Stimulated activated naive B cell treated with anti-CD40 and anti-IgM and Interleukin-4, amounts not matched to agents 10 μg/mL and 1 μg/mL and 100 μg/mL, for 72 hours (primary cell): ENCODE measurements at regions not wholly inside any gene's neighbourhood (a gene's known extent, or its start where the extent isn't known, plus 50 kb on each side); places are given as distances from the start of the nearest gene placed in this dataset.

Experiments
- ATAC-seq, 2 donors: fragments of 150-1000 bp; cut with Tn5 transposase; replicated peaks; 2 replicates each; pipeline ENCODE4 v1.10.0; 2021; ENCODE audit warnings: moderate library complexity in 1 of 2
- DNase-seq: peaks from one replicate; pipeline ENCODE4 v3.0.0; 2021
- H3K27ac Mint-ChIP-seq: one replicate; pipeline ENCODE4 v1.8.0; 2022; ENCODE audit warnings: mild to moderate bottlenecking, mixed read lengths
- H3K27me3 Mint-ChIP-seq, 2 donors: one replicate each; pipeline ENCODE4 v1.8.0; 2022; ENCODE audit warnings: mixed read lengths in 2 of 2
- H3K36me3 Mint-ChIP-seq, 2 donors: one replicate each; pipeline ENCODE4 v1.8.0; 2022; ENCODE audit warnings: mixed read lengths in 2 of 2, mild to moderate bottlenecking in 1 of 2
- H3K4me1 Mint-ChIP-seq, 2 donors: one replicate each; pipeline ENCODE4 v1.8.0; 2022; ENCODE audit warnings: mixed read lengths in 2 of 2, mild to moderate bottlenecking in 1 of 2
- H3K4me3 Mint-ChIP-seq, 2 donors: one replicate each; pipeline ENCODE4 v1.8.0; 2022; ENCODE audit warnings: mild to moderate bottlenecking in 2 of 2, mixed read lengths in 2 of 2, moderate library complexity in 1 of 2
- H3K9me3 Mint-ChIP-seq, 2 donors: one replicate each; pipeline ENCODE4 v1.8.0; 2022; ENCODE audit warnings: mixed read lengths in 2 of 2, mild to moderate bottlenecking in 1 of 2

GRCh38 chr2:105150231-105150630, 91.3 kb upstream of the GPR45 start:
- H3K9me3 Mint-ChIP-seq, result no peaks in the 10 kb centered on the region
- H3K36me3 Mint-ChIP-seq, result peaks cover 2 to 5% of the 10 kb centered on the region in 2 donors
- DNase-seq (no peak), ATAC-seq (no peak)
- H3K27me3 Mint-ChIP-seq, result peaks cover 37 to 50% of the 10 kb centered on the region in 2 donors
- H3K4me3 Mint-ChIP-seq, result no peak overlapping the region
- H3K4me1 Mint-ChIP-seq, result peaks cover under 1 to 5% of the 10 kb centered on the region in 2 donors
- H3K27ac Mint-ChIP-seq, result no peak overlapping the region

- ATAC-seq (no peak), DNase-seq (no peak)
- Mint-ChIP-seq H3K9me3 (peaks cover 15 to 20% of the 10 kb centered on the region in 2 donors), H3K4me1 (peaks cover 2 to 5% of the 10 kb centered on the region in 2 donors), H3K27ac (no peak overlapping the region), H3K27me3 (peaks cover 44 to 61% of the 10 kb centered on the region in 2 donors), H3K4me3 (no peak overlapping the region), H3K36me3 (peaks cover 6 to 21% of the 10 kb centered on the region in 2 donors)
These were observed 87.3 kb upstream of the GPR45 start for GRCh38 chr2:105154119-105154818.

- DNase-seq (no peak), ATAC-seq (no peak)
- Mint-ChIP-seq H3K4me1 (peaks cover 2 to 5% of the 10 kb centered on the region in 2 donors), H3K36me3 (peaks cover 6 to 21% of the 10 kb centered on the region in 2 donors), H3K27me3 (peaks cover 42 to 53% of the 10 kb centered on the region in 2 donors), H3K9me3 (peaks cover 15 to 20% of the 10 kb centered on the region in 2 donors), H3K27ac (no peak overlapping the region), H3K4me3 (no peak overlapping the region)
These were observed 85.4 kb upstream of the GPR45 start for GRCh38 chr2:105156166-105156565.

- Mint-ChIP-seq H3K9me3 (peaks cover 15 to 20% of the 10 kb centered on the region in 2 donors), H3K36me3 (peaks cover 6 to 18% of the 10 kb centered on the region in 2 donors), H3K27ac (no peak overlapping the region), H3K4me1 (peaks cover 2 to 5% of the 10 kb centered on the region in 2 donors), H3K27me3 (peaks cover 35 to 41% of the 10 kb centered on the region in 2 donors), H3K4me3 (no peak overlapping the region)
- ATAC-seq, result no peak
- no peak for DNase-seq
These were observed 83.5 kb upstream of the GPR45 start for GRCh38 chr2:105158002-105158401.

- Mint-ChIP-seq H3K9me3 (peaks cover 0 to 2% of the 10 kb centered on the region in 2 donors), H3K4me1 (no peaks in the 10 kb centered on the region), H3K36me3 (peaks cover 0 to 3% of the 10 kb centered on the region in 2 donors), H3K4me3 (no peak overlapping the region), H3K27me3 (peaks cover 0 to 4% of the 10 kb centered on the region in 2 donors), H3K27ac (no peak overlapping the region)
- ATAC-seq (no peak), DNase-seq (no peak)
These were observed 74.9 kb upstream of the GPR45 start for GRCh38 chr2:105166688-105167087.

- Mint-ChIP-seq H3K27ac (no peak overlapping the region), H3K36me3 (peaks cover 5 to 9% of the 10 kb centered on the region in 2 donors), H3K4me3 (no peak overlapping the region), H3K27me3 (peaks cover 0 to 4% of the 10 kb centered on the region in 2 donors), H3K9me3 (peaks cover 6 to 8% of the 10 kb centered on the region in 2 donors), H3K4me1 (no peaks in the 10 kb centered on the region)
- no peak for ATAC-seq
- no peak for DNase-seq
These were observed 73.0 kb upstream of the GPR45 start for GRCh38 chr2:105168543-105168942.

- H3K27me3 Mint-ChIP-seq, result peaks cover 0 to 4% of the 10 kb centered on the region in 2 donors
- H3K4me3 Mint-ChIP-seq, result no peak overlapping the region
- ATAC-seq (peak; percentile 39 to 44), DNase-seq (no peak)
- peaks cover 5 to 14% of the 10 kb centered on the region in 2 donors for H3K36me3 Mint-ChIP-seq
- H3K27ac Mint-ChIP-seq, result no peak overlapping the region
- peaks cover 33 to 49% of the 10 kb centered on the region in 2 donors for H3K4me1 Mint-ChIP-seq
- peaks cover 13 to 14% of the 10 kb centered on the region in 2 donors for H3K9me3 Mint-ChIP-seq
These were observed 66.3 kb upstream of the GPR45 start for GRCh38 chr2:105175231-105175630.

- Mint-ChIP-seq H3K36me3 (peaks cover 5 to 11% of the 10 kb centered on the region in 2 donors), H3K4me1 (peaks cover 35 to 53% of the 10 kb centered on the region in 2 donors), H3K4me3 (peak overlapping the region in 1 of 2 donors; percentile 25), H3K9me3 (peaks cover 12 to 13% of the 10 kb centered on the region in 2 donors), H3K27me3 (peaks cover 3 to 6% of the 10 kb centered on the region in 2 donors), H3K27ac (peak overlapping the region; percentile 67)
- ATAC-seq (peak; percentile 57 to 67), DNase-seq (no peak)
These were observed 65.1 kb upstream of the GPR45 start for GRCh38 chr2:105176429-105176828.

GRCh38 chr2:105177008-105177407, 64.5 kb upstream of the GPR45 start:
- Mint-ChIP-seq H3K9me3 (peaks cover 12 to 13% of the 10 kb centered on the region in 2 donors), H3K27ac (no peak overlapping the region), H3K4me1 (peaks cover 37 to 57% of the 10 kb centered on the region in 2 donors), H3K36me3 (peaks cover 5 to 11% of the 10 kb centered on the region in 2 donors), H3K27me3 (peaks cover 3 to 7% of the 10 kb centered on the region in 2 donors), H3K4me3 (no peak overlapping the region)
- no peak for DNase-seq
- ATAC-seq, result no peak

- H3K27me3 Mint-ChIP-seq, result peaks cover 3 to 7% of the 10 kb centered on the region in 2 donors
- DNase-seq, result no peak
- H3K4me1 Mint-ChIP-seq, result peaks cover 37 to 57% of the 10 kb centered on the region in 2 donors
- peak overlapping the region; percentile 69 for H3K27ac Mint-ChIP-seq
- ATAC-seq, result no peak
- no peak overlapping the region for H3K4me3 Mint-ChIP-seq
- peaks cover 12 to 13% of the 10 kb centered on the region in 2 donors for H3K9me3 Mint-ChIP-seq
- peaks cover 5 to 11% of the 10 kb centered on the region in 2 donors for H3K36me3 Mint-ChIP-seq
These were observed 63.8 kb upstream of the GPR45 start for GRCh38 chr2:105177536-105178254.

GRCh38 chr2:105179469-105180372, 61.8 kb upstream of the GPR45 start:
- no peak overlapping the region for H3K4me3 Mint-ChIP-seq
- no peak for ATAC-seq
- no peaks in the 10 kb centered on the region for H3K36me3 Mint-ChIP-seq
- DNase-seq, result no peak
- H3K9me3 Mint-ChIP-seq, result no peaks in the 10 kb centered on the region
- no peak overlapping the region for H3K27ac Mint-ChIP-seq
- peaks cover 3 to 7% of the 10 kb centered on the region in 2 donors for H3K27me3 Mint-ChIP-seq
- H3K4me1 Mint-ChIP-seq, result peaks cover 35 to 61% of the 10 kb centered on the region in 2 donors

- ATAC-seq, result no peak
These were observed 61.0 kb upstream of the GPR45 start for GRCh38 chr2:105180491-105180972.

GRCh38 chr2:105181282-105181681, 60.3 kb upstream of the GPR45 start:
- H3K4me1 Mint-ChIP-seq, result peaks cover 22 to 46% of the 10 kb centered on the region in 2 donors
- H3K4me3 Mint-ChIP-seq, result no peak overlapping the region
- no peaks in the 10 kb centered on the region for H3K36me3 Mint-ChIP-seq
- DNase-seq, result no peak
- no peaks in the 10 kb centered on the region for H3K9me3 Mint-ChIP-seq
- ATAC-seq, result no peak
- H3K27me3 Mint-ChIP-seq, result peaks cover 3 to 7% of the 10 kb centered on the region in 2 donors
- no peak overlapping the region for H3K27ac Mint-ChIP-seq

More at GRCh38 chr2:105180491-105180972, 61.0 kb upstream of the GPR45 start:
- Mint-ChIP-seq H3K9me3 (no peaks in the 10 kb centered on the region), H3K27me3 (peaks cover 3 to 7% of the 10 kb centered on the region in 2 donors), H3K4me3 (no peak overlapping the region), H3K27ac (no peak overlapping the region), H3K4me1 (peaks cover 29 to 53% of the 10 kb centered on the region in 2 donors), H3K36me3 (no peaks in the 10 kb centered on the region)
- DNase-seq, result no peak
